ENCODE measurements at regions not wholly inside any gene's neighbourhood (a gene's known extent, or its start where the extent isn't known, plus 50 kb on each side); places are given as distances from the start of the nearest gene placed in this dataset.

DNA sequence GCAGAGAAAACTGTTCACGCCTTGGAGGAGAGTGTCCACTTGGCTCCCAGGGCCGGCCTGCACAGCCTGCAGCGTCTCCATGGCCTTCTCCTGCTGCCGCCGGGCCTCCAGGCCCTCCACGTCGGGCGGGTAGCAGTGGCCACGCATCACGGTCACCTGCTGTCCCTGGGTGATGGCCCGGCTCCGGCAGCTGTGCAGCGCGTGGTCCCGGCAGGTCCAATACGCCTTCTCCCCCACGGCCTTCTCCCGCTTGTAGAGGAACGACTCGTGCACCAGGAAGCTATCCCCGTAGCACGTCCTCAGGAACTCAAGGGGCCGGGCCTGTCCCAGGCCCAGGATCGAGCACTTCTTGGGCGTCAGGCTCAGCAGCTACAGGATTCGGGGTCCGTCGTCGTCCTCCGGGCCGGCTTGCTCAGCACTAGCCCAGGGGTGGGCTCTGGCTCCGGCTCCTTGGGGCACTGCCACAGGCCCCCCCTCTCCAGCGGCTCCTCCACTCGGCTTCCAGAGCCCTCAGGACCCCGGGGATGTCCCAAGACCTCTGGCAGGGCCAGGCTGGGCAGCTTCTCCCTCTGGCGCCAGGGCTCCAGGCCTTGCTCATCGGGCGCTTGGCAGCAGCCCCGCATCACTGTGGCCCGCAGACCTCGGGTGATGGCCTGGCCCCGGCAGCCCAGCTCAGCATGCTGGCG lies 83.6 kb upstream of the FXR1 start:
- no peak overlapping the region for H4K91ac ChIP-seq (ENCODE audit: low read length)
- H3K4me1 ChIP-seq (ENCODE audit: control insufficient read depth, insufficient read depth, low read depth, low read length) = no peaks in the 10 kb centered on the region
- DNase-seq = no peak
- no peak overlapping the region for H3K9ac ChIP-seq (ENCODE audit: low read length)
- no peak overlapping the region for H3K4me3 ChIP-seq (ENCODE audit: insufficient read depth in 1 of 2, low read depth in 1 of 2, low read length in 2 of 2)
- H4K8ac ChIP-seq (ENCODE audit: low read length) = no peak overlapping the region
- WGBS = 93% methylated on average over 43 of the region's 43 CpGs
- H3K27ac ChIP-seq (ENCODE audit: low read length, poor library complexity, severe bottlenecking) = no peak overlapping the region
- no peak overlapping the region for H2BK12ac ChIP-seq (ENCODE audit: low read length in 2 of 2)
- H2AK5ac ChIP-seq (ENCODE audit: low read length, severe bottlenecking) = no peak overlapping the region
- no peaks in the 10 kb centered on the region for H3K79me1 ChIP-seq (replicated peaks; ENCODE audit: low read length, poor library complexity, severe bottlenecking)
- no peak overlapping the region for H3K4me2 ChIP-seq (ENCODE audit: low read length, poor library complexity, severe bottlenecking)
- H2BK15ac ChIP-seq (ENCODE audit: low read depth, poor library complexity, severe bottlenecking) = no peak overlapping the region
- H2BK120ac ChIP-seq (ENCODE audit: low read depth, low read length) = no peak overlapping the region
- H2BK5ac ChIP-seq (ENCODE audit: low read depth, low read length, poor library complexity, severe bottlenecking) = no peak overlapping the region
- H3K23ac ChIP-seq (ENCODE audit: low read length in 2 of 2) = no peak overlapping the region
- H3K4ac ChIP-seq (ENCODE audit: low read depth in 1 of 2, low read length in 2 of 2) = no peak overlapping the region
- no peak overlapping the region for H3K18ac ChIP-seq (ENCODE audit: low read depth in 1 of 2, low read length in 2 of 2)
- no peaks in the 10 kb centered on the region for H3K9me3 ChIP-seq (ENCODE audit: control insufficient read depth, low read length)
- H3K36me3 ChIP-seq (ENCODE audit: control insufficient read depth in 1 of 2, insufficient read depth in 2 of 2, low read depth in 1 of 2, low read length in 2 of 2) = no peaks in the 10 kb centered on the region
- H3K14ac ChIP-seq (ENCODE audit: low read length in 2 of 2) = no peak overlapping the region
- no peaks in the 10 kb centered on the region for H3K27me3 ChIP-seq (ENCODE audit: control insufficient read depth in 1 of 2, insufficient read depth in 1 of 2, low read length in 2 of 2)
- H2AFZ ChIP-seq (ENCODE audit: low read depth, low read length) = no peak overlapping the region

DNA sequence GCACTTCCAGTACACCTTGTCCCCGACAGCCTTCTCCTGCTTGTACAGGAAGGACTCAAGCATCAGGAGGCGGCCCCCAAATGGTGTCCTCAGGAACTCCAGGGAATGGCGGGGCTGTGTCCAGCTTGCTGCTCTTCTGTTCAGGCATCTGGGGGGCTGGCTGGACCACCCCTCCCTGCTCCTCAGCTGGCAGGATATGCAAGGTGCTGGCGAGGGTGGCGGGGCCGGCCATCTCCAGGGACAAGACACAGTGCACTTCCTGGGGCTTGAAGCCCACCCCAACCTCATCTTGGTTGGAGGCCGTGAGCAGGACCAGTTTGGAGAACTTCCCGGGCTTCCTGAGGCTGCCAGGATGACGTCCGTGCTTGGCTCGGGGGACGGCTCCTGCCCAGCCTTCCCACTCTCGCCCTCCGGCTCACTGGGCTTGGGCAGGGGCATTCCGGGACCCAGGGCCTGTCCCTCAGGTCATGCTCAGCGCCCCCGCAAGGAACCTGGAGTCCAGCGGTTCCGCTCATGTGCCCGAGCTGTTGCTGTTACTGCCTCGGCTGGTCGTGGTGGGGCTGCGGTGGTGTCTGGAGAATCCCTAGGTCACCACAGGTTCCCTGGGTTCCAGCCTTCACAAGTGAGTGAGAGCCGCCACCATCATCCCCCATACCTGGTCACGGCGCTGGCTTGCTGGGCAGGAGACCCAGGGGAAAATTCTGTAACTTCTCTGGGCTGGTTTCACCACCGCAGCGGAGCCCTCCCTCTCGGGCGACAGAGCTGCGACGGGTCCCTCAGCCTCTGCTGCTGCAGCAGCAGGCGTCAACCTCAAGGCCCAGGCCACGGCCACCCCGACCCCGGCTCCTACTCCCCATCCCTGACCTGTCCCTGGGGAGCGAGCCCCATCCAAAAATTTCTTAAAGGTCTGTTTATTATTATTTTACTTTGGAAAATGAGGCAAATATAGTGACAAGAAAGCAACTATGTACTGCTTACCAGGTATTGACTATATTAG lies 82.8 kb upstream of the FXR1 start:
- Histone ChIP-seq H3K4me2 (ENCODE audit: low read length, poor library complexity, severe bottlenecking) (no peak overlapping the region), H3K27me3 (ENCODE audit: control insufficient read depth in 1 of 2, insufficient read depth in 1 of 2, low read length in 2 of 2) (no peaks in the 10 kb centered on the region), H2BK120ac (ENCODE audit: low read depth, low read length) (no peak overlapping the region), H3K9ac (ENCODE audit: low read length) (no peak overlapping the region), H2AK5ac (ENCODE audit: low read length, severe bottlenecking) (no peak overlapping the region), H2BK12ac (ENCODE audit: low read length in 2 of 2) (no peak overlapping the region), H3K4me3 (ENCODE audit: insufficient read depth in 1 of 2, low read depth in 1 of 2, low read length in 2 of 2) (no peak overlapping the region), H2BK15ac (ENCODE audit: low read depth, poor library complexity, severe bottlenecking) (no peak overlapping the region), H3K4me1 (ENCODE audit: control insufficient read depth, insufficient read depth, low read depth, low read length) (no peaks in the 10 kb centered on the region), H3K18ac (ENCODE audit: low read depth in 1 of 2, low read length in 2 of 2) (no peak overlapping the region), H3K27ac (ENCODE audit: low read length, poor library complexity, severe bottlenecking) (no peak overlapping the region), H3K14ac (ENCODE audit: low read length in 2 of 2) (no peak overlapping the region), H3K4ac (ENCODE audit: low read depth in 1 of 2, low read length in 2 of 2) (no peak overlapping the region), H2BK5ac (ENCODE audit: low read depth, low read length, poor library complexity, severe bottlenecking) (no peak overlapping the region), H4K8ac (ENCODE audit: low read length) (no peak overlapping the region), H3K79me1 (replicated peaks; ENCODE audit: low read length, poor library complexity, severe bottlenecking) (no peaks in the 10 kb centered on the region), H4K91ac (ENCODE audit: low read length) (no peak overlapping the region), H3K23ac (ENCODE audit: low read length in 2 of 2) (no peak overlapping the region), H2AFZ (ENCODE audit: low read depth, low read length) (no peak overlapping the region), H3K36me3 (ENCODE audit: control insufficient read depth in 1 of 2, insufficient read depth in 2 of 2, low read depth in 1 of 2, low read length in 2 of 2) (no peaks in the 10 kb centered on the region), H3K9me3 (ENCODE audit: control insufficient read depth, low read length) (no peaks in the 10 kb centered on the region)
- no peak for DNase-seq
- 91% methylated on average over 33 of the region's 37 CpGs for WGBS

DNA sequence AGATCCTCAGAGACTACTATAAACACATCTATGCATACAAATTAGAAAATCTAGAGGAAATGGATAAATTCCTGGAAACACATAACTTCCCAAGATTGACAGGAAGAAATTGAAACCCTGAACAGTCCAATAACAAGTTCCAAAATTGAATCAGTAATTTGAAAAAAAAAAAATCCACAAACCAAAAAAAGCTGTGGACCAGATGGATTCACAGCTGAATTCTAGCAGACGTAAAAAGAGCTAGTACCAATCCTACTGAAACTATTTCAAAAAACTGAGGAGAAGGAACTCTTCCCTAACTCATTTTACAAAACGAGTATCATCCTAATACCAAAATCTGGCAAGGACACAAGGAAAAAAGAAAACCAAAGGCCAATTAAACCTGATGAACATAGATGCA lies 77.0 kb upstream of the FXR1 start:
- Histone ChIP-seq H4K91ac (ENCODE audit: low read length) (no peak overlapping the region), H2BK120ac (ENCODE audit: low read depth, low read length) (no peak overlapping the region), H3K14ac (ENCODE audit: low read length in 2 of 2) (no peak overlapping the region), H3K27me3 (ENCODE audit: control insufficient read depth in 1 of 2, insufficient read depth in 1 of 2, low read length in 2 of 2) (no peaks in the 10 kb centered on the region), H3K4ac (ENCODE audit: low read depth in 1 of 2, low read length in 2 of 2) (no peak overlapping the region), H4K8ac (ENCODE audit: low read length) (no peak overlapping the region), H3K27ac (ENCODE audit: low read length, poor library complexity, severe bottlenecking) (no peak overlapping the region), H2BK12ac (ENCODE audit: low read length in 2 of 2) (no peak overlapping the region), H3K23ac (ENCODE audit: low read length in 2 of 2) (no peak overlapping the region), H3K9ac (ENCODE audit: low read length) (no peak overlapping the region), H2BK5ac (ENCODE audit: low read depth, low read length, poor library complexity, severe bottlenecking) (no peak overlapping the region), H3K4me2 (ENCODE audit: low read length, poor library complexity, severe bottlenecking) (no peak overlapping the region), H3K4me3 (ENCODE audit: insufficient read depth in 1 of 2, low read depth in 1 of 2, low read length in 2 of 2) (no peak overlapping the region), H2BK15ac (ENCODE audit: low read depth, poor library complexity, severe bottlenecking) (no peak overlapping the region), H2AK5ac (ENCODE audit: low read length, severe bottlenecking) (no peak overlapping the region), H3K4me1 (ENCODE audit: control insufficient read depth, insufficient read depth, low read depth, low read length) (no peaks in the 10 kb centered on the region), H3K79me1 (replicated peaks; ENCODE audit: low read length, poor library complexity, severe bottlenecking) (no peaks in the 10 kb centered on the region), H2AFZ (ENCODE audit: low read depth, low read length) (no peak overlapping the region), H3K18ac (ENCODE audit: low read depth in 1 of 2, low read length in 2 of 2) (no peak overlapping the region), H3K36me3 (ENCODE audit: control insufficient read depth in 1 of 2, insufficient read depth in 2 of 2, low read depth in 1 of 2, low read length in 2 of 2) (no peaks in the 10 kb centered on the region), H3K9me3 (ENCODE audit: control insufficient read depth, low read length) (no peaks in the 10 kb centered on the region)
- 50% methylated on average over 2 of the region's 2 CpGs for WGBS
- no peak for DNase-seq

DNA sequence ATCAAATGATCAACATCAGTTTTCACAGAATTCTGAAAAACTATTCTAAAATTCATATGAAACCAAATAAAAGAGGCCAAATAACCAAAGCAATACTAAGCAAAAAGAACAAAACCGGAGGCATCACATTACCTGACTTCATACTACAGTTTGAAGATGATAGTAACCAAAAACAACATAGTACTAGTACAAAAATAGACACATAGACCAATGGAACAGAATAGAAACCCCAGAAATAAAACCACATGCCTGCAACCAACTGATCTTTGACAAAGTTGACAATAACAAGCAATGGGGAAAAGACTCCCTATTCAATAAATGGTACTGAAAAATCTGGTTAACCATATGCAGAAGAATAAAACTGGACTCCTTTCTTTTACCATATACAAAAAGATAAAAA lies 75.7 kb upstream of the FXR1 start:
- H3K36me3 ChIP-seq (ENCODE audit: control insufficient read depth in 1 of 2, insufficient read depth in 2 of 2, low read depth in 1 of 2, low read length in 2 of 2) = no peaks in the 10 kb centered on the region
- no peak overlapping the region for H2BK15ac ChIP-seq (ENCODE audit: low read depth, poor library complexity, severe bottlenecking)
- H2AFZ ChIP-seq (ENCODE audit: low read depth, low read length) = no peak overlapping the region
- no peak overlapping the region for H2AK5ac ChIP-seq (ENCODE audit: low read length, severe bottlenecking)
- 64% methylated on average over 1 of the region's 1 CpG for WGBS
- no peak overlapping the region for H3K4me2 ChIP-seq (ENCODE audit: low read length, poor library complexity, severe bottlenecking)
- H4K8ac ChIP-seq (ENCODE audit: low read length) = no peak overlapping the region
- H3K4me1 ChIP-seq (ENCODE audit: control insufficient read depth, insufficient read depth, low read depth, low read length) = no peaks in the 10 kb centered on the region
- H4K91ac ChIP-seq (ENCODE audit: low read length) = no peak overlapping the region
- no peak overlapping the region for H2BK12ac ChIP-seq (ENCODE audit: low read length in 2 of 2)
- no peak overlapping the region for H3K14ac ChIP-seq (ENCODE audit: low read length in 2 of 2)
- no peak overlapping the region for H2BK120ac ChIP-seq (ENCODE audit: low read depth, low read length)
- H3K18ac ChIP-seq (ENCODE audit: low read depth in 1 of 2, low read length in 2 of 2) = no peak overlapping the region
- H3K27me3 ChIP-seq (ENCODE audit: control insufficient read depth in 1 of 2, insufficient read depth in 1 of 2, low read length in 2 of 2) = no peaks in the 10 kb centered on the region
- no peak overlapping the region for H3K4me3 ChIP-seq (ENCODE audit: insufficient read depth in 1 of 2, low read depth in 1 of 2, low read length in 2 of 2)
- H3K4ac ChIP-seq (ENCODE audit: low read depth in 1 of 2, low read length in 2 of 2) = no peak overlapping the region
- H3K27ac ChIP-seq (ENCODE audit: low read length, poor library complexity, severe bottlenecking) = no peak overlapping the region
- no peaks in the 10 kb centered on the region for H3K79me1 ChIP-seq (replicated peaks; ENCODE audit: low read length, poor library complexity, severe bottlenecking)
- no peak for DNase-seq
- H3K9ac ChIP-seq (ENCODE audit: low read length) = no peak overlapping the region
- no peak overlapping the region for H2BK5ac ChIP-seq (ENCODE audit: low read depth, low read length, poor library complexity, severe bottlenecking)
- H3K9me3 ChIP-seq (ENCODE audit: control insufficient read depth, low read length) = no peaks in the 10 kb centered on the region
- no peak overlapping the region for H3K23ac ChIP-seq (ENCODE audit: low read length in 2 of 2)

Measured in mesenchymal stem cell (in vitro differentiated cells and primary cell).